ENCODE measurements at regions not wholly inside any gene's neighbourhood (a gene's known extent, or its start where the extent isn't known, plus 50 kb on each side); places are given as distances from the start of the nearest gene placed in this dataset.

DNA sequence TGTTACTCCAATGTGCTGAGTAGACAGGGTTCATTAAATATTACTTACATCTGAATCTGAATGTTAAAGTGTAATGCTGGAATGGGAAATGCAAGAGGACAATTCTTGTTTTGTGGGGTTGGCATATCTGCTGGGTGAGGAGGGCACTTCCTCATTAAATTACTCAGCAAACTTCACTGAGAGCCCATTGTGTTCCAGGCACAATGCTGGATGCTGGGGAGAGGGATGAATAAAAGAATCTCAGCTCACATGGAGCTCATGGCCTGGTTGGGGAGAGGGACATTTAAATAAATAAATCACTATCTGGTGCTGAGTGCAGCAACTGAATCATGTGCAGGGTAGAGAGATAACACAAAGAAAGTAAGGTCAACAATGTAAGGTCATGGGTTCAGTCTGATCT, 199.2 kb upstream of the CFAP20DC start:
- no peaks in the 10 kb centered on the region for H3K9me3 ChIP-seq (ENCODE audit: low read depth, low read length, poor library complexity, severe bottlenecking)
- no peak overlapping the region for H3K27ac ChIP-seq (ENCODE audit: low read depth, low read length, poor library complexity, severe bottlenecking)
- no peaks in the 10 kb centered on the region for H3K36me3 ChIP-seq (ENCODE audit: insufficient read depth, low read length, poor library complexity, severe bottlenecking)
- ChIA-PET CTCF (no interaction called here), POLR2A (ENCODE audit: low non-redundant PET) (no interaction called here)
- intact Hi-C loops (cut with micrococcal nuclease; ENCODE audit: unreplicated experiment) = no loop called here
- no peak for DNase-seq (ENCODE audit: low spot score)
- no TSS peak for BruUV-seq (replicated peaks)
- no peak for TF ChIP-seq EZH2 (IDR thresholded peaks at IDR 0.05; ENCODE audit: borderline replicate concordance, low read depth, low read length, poor library complexity, severe bottlenecking)
- TF ChIP-seq CTCF (conservative IDR thresholded peaks at IDR 0.05; ENCODE audit: low read depth, low read length) = no peak
- no peaks in the 10 kb centered on the region for H3K27me3 ChIP-seq (replicated peaks; ENCODE audit: insufficient read depth, low read depth, low read length, poor library complexity)
- peaks cover 5% of the 10 kb centered on the region for H3K4me1 ChIP-seq (ENCODE audit: insufficient read depth, low read length, poor library complexity, severe bottlenecking)
- no peak overlapping the region for H3K4me3 ChIP-seq (ENCODE audit: low read depth, low read length, poor library complexity, severe bottlenecking)

DNA sequence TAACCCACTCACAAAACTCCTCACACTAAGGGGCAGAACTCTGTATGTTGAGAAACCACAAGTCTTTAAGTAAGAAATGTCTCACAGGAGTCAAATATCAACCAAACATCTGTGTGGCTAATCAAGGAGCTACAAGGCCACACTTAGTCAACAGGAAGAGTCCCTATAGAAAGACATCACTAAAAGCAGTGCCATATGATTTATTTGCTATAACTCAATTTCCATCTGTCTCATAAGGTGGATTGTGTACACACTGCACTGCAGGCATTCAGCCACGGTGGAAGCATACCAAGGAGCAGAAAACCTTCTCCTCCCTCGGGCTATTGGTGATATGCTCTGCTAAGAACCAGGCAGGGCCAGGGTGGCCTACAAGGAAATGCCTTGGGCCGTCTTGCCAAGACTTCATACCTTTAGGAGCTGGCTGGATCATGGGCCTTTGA, 197.6 kb upstream of the CFAP20DC start:
- intact Hi-C loops (cut with micrococcal nuclease; ENCODE audit: unreplicated experiment) = no loop called here
- CTCF ChIA-PET = no interaction called here
- no peak for DNase-seq (ENCODE audit: low spot score)

GRCh38 chr3:59246719-59247401, 197.0 kb upstream of the CFAP20DC start:
- H3K27ac ChIP-seq (ENCODE audit: low read depth, low read length, poor library complexity, severe bottlenecking) = no peak overlapping the region
- H3K9me3 ChIP-seq (ENCODE audit: low read depth, low read length, poor library complexity, severe bottlenecking) = no peaks in the 10 kb centered on the region
- CTCF ChIA-PET = no interaction called here
- H3K4me1 ChIP-seq (ENCODE audit: insufficient read depth, low read length, poor library complexity, severe bottlenecking) = peaks cover 5% of the 10 kb centered on the region
- intact Hi-C loops (cut with micrococcal nuclease; ENCODE audit: unreplicated experiment) = no loop called here
- DNase-seq (ENCODE audit: low spot score) = no peak
- H3K36me3 ChIP-seq (ENCODE audit: insufficient read depth, low read length, poor library complexity, severe bottlenecking) = no peaks in the 10 kb centered on the region
- POLR2A ChIA-PET (ENCODE audit: low non-redundant PET) = interaction anchor here (0.5 kb wide), 1 partner anchor 16 kb away, joined by 4 read pairs; no protein-coding TSS in a partner anchor
- H3K4me3 ChIP-seq (ENCODE audit: low read depth, low read length, poor library complexity, severe bottlenecking) = no peak overlapping the region
- BruUV-seq (replicated peaks) = no TSS peak
- TF ChIP-seq CTCF (conservative IDR thresholded peaks at IDR 0.05; ENCODE audit: low read depth, low read length) (no peak), EZH2 (IDR thresholded peaks at IDR 0.05; ENCODE audit: borderline replicate concordance, low read depth, low read length, poor library complexity, severe bottlenecking) (no peak)
- no peaks in the 10 kb centered on the region for H3K27me3 ChIP-seq (replicated peaks; ENCODE audit: insufficient read depth, low read depth, low read length, poor library complexity)

More for the DNA sequence above, 197.6 kb upstream of the CFAP20DC start:
- BruUV-seq (replicated peaks) = no TSS peak
- H3K36me3 ChIP-seq (ENCODE audit: insufficient read depth, low read length, poor library complexity, severe bottlenecking) = no peaks in the 10 kb centered on the region
- H3K27ac ChIP-seq (ENCODE audit: low read depth, low read length, poor library complexity, severe bottlenecking) = no peak overlapping the region
- POLR2A ChIA-PET (ENCODE audit: low non-redundant PET) = interaction anchor here (0.5 kb wide), 1 partner anchor 16 kb away, joined by 4 read pairs; no protein-coding TSS in a partner anchor
- no peaks in the 10 kb centered on the region for H3K9me3 ChIP-seq (ENCODE audit: low read depth, low read length, poor library complexity, severe bottlenecking)
- H3K4me3 ChIP-seq (ENCODE audit: low read depth, low read length, poor library complexity, severe bottlenecking) = no peak overlapping the region
- H3K27me3 ChIP-seq (replicated peaks; ENCODE audit: insufficient read depth, low read depth, low read length, poor library complexity) = no peaks in the 10 kb centered on the region
- TF ChIP-seq CTCF (conservative IDR thresholded peaks at IDR 0.05; ENCODE audit: low read depth, low read length) (no peak), EZH2 (IDR thresholded peaks at IDR 0.05; ENCODE audit: borderline replicate concordance, low read depth, low read length, poor library complexity, severe bottlenecking) (no peak)
- peaks cover 5% of the 10 kb centered on the region for H3K4me1 ChIP-seq (ENCODE audit: insufficient read depth, low read length, poor library complexity, severe bottlenecking)
